IMR-90 (cell line): ENCODE measurements at regions not wholly inside any gene's neighbourhood (a gene's known extent, or its start where the extent isn't known, plus 50 kb on each side); places are given as distances from the start of the nearest gene placed in this dataset.

Source experiments
- POLR2A ChIP-seq: IDR thresholded peaks from 2 replicates; pipeline ENCODE4 v1.6.1; 2012; ENCODE audit warnings: mild to moderate bottlenecking, low read depth, low read length
- TF ChIP-seq, protein P1 (sequence below): conservative IDR thresholded peaks from 2 replicates; pipeline ENCODE4 v1.5.1; 2012; ENCODE audit warnings: mild to moderate bottlenecking, low read depth, low read length, improper control_type of control experiment

DNA sequence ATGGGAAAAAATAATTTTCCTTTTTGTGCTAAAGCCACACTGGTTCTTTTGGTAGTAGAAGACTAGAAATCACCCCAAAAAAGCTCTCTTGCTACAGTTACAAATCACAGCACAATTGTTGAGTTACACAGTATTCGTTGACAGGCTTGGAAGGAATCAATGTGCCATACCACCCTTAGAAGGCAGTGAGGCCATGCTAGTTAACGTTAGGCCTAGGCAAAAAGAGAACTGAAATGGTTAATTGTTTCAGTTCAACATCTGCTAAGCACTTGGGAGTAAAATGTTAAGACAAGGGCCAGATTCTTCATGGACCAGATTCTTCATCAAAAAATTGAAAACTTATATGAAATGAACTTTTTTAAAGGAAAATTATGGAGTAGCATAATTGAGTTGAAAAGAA is 626.2 kb downstream of the UTRN start:
- TF ChIP-seq, protein P1, sequence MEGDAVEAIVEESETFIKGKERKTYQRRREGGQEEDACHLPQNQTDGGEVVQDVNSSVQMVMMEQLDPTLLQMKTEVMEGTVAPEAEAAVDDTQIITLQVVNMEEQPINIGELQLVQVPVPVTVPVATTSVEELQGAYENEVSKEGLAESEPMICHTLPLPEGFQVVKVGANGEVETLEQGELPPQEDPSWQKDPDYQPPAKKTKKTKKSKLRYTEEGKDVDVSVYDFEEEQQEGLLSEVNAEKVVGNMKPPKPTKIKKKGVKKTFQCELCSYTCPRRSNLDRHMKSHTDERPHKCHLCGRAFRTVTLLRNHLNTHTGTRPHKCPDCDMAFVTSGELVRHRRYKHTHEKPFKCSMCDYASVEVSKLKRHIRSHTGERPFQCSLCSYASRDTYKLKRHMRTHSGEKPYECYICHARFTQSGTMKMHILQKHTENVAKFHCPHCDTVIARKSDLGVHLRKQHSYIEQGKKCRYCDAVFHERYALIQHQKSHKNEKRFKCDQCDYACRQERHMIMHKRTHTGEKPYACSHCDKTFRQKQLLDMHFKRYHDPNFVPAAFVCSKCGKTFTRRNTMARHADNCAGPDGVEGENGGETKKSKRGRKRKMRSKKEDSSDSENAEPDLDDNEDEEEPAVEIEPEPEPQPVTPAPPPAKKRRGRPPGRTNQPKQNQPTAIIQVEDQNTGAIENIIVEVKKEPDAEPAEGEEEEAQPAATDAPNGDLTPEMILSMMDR, result no peak
- TF ChIP-seq POLR2A, result no peak
